ENCODE measurements at regions not wholly inside any gene's neighbourhood (a gene's known extent, or its start where the extent isn't known, plus 50 kb on each side); places are given as distances from the start of the nearest gene placed in this dataset.

- in situ Hi-C loops (cut with MboI; ENCODE audit: low pct_unique_long_range_greater_than_20kb, low sequenced_read_pairs, unreplicated experiment), result no loop called here
- TF ChIP-seq, protein P1, sequence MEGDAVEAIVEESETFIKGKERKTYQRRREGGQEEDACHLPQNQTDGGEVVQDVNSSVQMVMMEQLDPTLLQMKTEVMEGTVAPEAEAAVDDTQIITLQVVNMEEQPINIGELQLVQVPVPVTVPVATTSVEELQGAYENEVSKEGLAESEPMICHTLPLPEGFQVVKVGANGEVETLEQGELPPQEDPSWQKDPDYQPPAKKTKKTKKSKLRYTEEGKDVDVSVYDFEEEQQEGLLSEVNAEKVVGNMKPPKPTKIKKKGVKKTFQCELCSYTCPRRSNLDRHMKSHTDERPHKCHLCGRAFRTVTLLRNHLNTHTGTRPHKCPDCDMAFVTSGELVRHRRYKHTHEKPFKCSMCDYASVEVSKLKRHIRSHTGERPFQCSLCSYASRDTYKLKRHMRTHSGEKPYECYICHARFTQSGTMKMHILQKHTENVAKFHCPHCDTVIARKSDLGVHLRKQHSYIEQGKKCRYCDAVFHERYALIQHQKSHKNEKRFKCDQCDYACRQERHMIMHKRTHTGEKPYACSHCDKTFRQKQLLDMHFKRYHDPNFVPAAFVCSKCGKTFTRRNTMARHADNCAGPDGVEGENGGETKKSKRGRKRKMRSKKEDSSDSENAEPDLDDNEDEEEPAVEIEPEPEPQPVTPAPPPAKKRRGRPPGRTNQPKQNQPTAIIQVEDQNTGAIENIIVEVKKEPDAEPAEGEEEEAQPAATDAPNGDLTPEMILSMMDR (IDR thresholded peaks at IDR 0.05; ENCODE audit: extremely low read depth, insufficient read depth, missing control alignments), result no peak
- no peak for DNase-seq (ENCODE audit: low spot score)
Observed at GRCh38 chr10:110365356-110366143, 60.8 kb upstream of the SMNDC1 start.

DNA sequence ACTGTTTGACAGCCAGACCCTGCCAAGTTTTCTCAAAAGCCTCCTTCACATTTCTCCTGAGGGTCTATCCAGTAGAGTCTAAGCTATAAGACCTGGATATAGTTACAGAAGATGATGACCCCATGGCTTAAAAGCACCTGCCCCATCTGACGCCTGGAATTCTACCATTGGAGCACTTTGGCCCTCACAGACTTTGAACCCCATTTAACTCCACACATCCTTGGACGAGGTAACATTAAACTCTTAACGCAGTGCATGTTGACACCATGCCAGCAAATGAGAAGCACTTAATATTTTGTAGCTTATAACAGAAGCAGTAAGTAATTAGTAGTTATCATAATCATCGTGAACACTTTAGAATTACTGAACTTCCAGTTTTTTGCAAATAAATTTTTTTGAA, 61.9 kb upstream of the SMNDC1 start:
- TF ChIP-seq, protein P1 (IDR thresholded peaks at IDR 0.05; ENCODE audit: extremely low read depth, insufficient read depth, missing control alignments), result no peak
- in situ Hi-C loops (cut with MboI; ENCODE audit: low pct_unique_long_range_greater_than_20kb, low sequenced_read_pairs, unreplicated experiment), result no loop called here
- no peak for DNase-seq (ENCODE audit: low spot score)

DNA sequence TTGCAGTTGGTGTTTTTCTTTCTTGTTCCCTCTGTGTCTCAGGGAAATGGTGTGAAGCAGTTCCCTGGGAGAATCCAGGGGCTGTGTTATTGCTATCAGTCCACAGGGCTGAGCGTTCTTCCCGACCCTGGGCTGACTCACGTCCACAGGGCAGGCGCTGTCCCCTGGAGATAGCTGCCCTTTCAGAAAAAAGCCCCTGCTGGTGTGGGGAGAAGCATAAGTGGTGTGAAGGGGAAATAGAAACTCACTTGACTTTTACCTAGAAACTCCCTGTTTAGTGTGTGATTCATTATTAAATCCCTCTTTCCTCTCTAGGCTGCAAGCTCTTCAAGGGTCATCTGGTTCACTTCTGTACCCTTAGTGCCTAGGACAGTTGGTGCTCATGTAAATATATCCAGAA, 63.3 kb upstream of the SMNDC1 start:
- TF ChIP-seq, protein P1 (IDR thresholded peaks at IDR 0.05; ENCODE audit: extremely low read depth, insufficient read depth, missing control alignments), result no peak
- DNase-seq (ENCODE audit: low spot score), result no peak
- in situ Hi-C loops (cut with MboI; ENCODE audit: low pct_unique_long_range_greater_than_20kb, low sequenced_read_pairs, unreplicated experiment), result no loop called here

DNA sequence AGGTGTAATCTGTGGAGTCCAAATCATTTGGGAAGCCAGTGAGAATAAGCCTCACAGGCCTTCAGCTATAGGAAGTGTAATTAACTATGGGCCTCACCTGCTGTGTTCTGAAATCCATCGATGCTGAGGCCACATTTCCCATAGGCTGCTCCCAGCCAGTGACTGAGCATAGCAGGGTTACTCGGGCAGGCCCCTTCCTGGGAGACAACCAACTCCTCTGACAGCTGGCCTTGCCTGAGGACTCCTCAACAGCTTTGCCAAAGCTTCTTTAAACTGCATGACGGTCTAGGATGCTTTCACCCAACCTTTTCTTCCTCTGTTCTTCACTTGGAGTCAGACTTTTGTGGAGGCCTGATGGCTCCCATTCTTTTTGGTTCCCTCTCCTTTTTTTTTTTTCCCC, 63.8 kb upstream of the SMNDC1 start:
- in situ Hi-C loops (cut with MboI; ENCODE audit: low pct_unique_long_range_greater_than_20kb, low sequenced_read_pairs, unreplicated experiment), result no loop called here

DNA sequence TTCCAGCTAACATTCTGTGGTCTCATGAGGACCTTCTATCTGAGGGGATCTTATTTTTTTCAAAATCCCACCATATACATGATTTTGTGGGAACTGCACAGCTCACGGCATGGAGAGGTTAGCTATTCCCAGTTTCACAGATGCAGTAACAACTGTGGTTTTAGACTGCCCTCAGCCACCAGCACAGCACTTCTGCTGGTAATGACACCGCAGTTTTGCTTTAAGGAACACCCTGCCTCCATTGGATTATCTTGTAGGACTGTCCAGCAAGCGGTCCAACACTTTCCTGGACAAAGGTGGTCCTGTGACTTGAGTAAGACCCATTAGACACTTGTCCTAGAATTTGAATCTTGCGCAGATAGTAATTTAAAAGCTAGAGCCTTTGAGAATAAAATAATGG, 65.3 kb upstream of the SMNDC1 start:
- no peak for DNase-seq (ENCODE audit: low spot score)
- TF ChIP-seq, protein P1 (IDR thresholded peaks at IDR 0.05; ENCODE audit: extremely low read depth, insufficient read depth, missing control alignments), result no peak
- in situ Hi-C loops (cut with MboI; ENCODE audit: low pct_unique_long_range_greater_than_20kb, low sequenced_read_pairs, unreplicated experiment), result no loop called here

More for the DNA sequence above, 63.8 kb upstream of the SMNDC1 start:
- no peak for DNase-seq (ENCODE audit: low spot score)
- TF ChIP-seq, protein P1 (IDR thresholded peaks at IDR 0.05; ENCODE audit: extremely low read depth, insufficient read depth, missing control alignments), result no peak

DNA sequence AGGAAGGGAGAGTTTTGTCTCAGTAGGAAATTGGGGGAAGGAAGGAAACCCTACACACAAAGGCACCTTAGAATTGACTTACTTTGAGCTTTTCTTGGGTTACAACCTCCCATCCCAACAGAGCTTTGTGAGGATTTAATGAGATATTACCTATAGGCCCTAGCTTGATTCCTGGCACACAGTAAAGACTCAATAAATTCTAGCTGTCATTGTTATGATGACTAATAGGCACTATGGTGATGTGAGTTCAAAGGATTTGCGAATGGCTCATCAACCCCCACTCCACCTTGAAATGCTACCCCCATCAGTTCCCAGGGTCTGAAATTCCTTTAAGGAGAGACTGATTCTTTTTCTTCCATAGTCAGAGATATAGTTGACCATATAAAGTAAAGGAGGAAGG, 67.9 kb upstream of the SMNDC1 start:
- DNase-seq (ENCODE audit: low spot score), result no peak
- TF ChIP-seq, protein P1 (IDR thresholded peaks at IDR 0.05; ENCODE audit: extremely low read depth, insufficient read depth, missing control alignments), result no peak
- in situ Hi-C loops (cut with MboI; ENCODE audit: low pct_unique_long_range_greater_than_20kb, low sequenced_read_pairs, unreplicated experiment), result no loop called here
